ENCODE measurements at regions not wholly inside any gene's neighbourhood (a gene's known extent, or its start where the extent isn't known, plus 50 kb on each side); places are given as distances from the start of the nearest gene placed in this dataset.

DNA sequence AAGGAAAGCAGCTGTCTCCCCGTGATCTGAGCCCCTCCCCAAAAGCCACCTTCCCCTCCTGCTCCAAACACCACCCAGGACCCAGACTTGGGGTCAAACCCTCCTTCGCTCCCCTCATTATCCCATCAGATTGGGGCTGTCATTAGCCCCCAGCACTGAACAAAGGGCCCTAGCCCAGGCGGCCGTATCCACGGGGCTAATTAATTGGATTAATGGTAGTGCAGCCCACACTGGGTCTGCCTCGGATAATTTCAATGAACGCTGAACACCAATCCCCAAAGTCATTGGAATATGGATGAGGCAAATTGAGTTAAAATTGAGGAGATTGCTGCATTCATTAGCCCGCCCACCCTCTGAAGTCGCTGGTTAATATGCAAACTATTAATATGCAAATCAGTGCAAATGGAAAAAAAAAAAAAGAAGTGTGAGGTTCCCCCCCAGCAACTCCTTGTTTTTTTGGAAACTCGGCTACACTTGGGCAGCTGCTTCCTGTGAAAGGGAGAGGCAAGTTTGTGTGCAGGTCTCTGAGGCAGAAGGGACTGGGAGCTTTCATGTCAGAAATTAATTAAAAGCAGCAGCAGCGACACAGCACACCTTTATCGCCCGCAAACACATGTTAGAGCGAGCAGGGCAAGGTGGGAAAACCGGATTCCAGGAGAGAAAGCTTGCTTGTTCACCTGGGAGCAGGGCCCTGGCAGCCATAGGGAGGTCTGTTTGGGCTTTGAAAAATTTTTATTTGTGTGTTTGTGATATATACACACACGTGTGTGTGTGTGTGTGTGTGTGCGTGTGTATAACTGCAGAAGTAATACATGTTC is 517.8 kb downstream of the MIAT start:
- TF ChIP-seq, protein P1, sequence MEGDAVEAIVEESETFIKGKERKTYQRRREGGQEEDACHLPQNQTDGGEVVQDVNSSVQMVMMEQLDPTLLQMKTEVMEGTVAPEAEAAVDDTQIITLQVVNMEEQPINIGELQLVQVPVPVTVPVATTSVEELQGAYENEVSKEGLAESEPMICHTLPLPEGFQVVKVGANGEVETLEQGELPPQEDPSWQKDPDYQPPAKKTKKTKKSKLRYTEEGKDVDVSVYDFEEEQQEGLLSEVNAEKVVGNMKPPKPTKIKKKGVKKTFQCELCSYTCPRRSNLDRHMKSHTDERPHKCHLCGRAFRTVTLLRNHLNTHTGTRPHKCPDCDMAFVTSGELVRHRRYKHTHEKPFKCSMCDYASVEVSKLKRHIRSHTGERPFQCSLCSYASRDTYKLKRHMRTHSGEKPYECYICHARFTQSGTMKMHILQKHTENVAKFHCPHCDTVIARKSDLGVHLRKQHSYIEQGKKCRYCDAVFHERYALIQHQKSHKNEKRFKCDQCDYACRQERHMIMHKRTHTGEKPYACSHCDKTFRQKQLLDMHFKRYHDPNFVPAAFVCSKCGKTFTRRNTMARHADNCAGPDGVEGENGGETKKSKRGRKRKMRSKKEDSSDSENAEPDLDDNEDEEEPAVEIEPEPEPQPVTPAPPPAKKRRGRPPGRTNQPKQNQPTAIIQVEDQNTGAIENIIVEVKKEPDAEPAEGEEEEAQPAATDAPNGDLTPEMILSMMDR (IDR thresholded peaks at IDR 0.05; ENCODE audit: low read depth, low read length): no peak
- TF ChIP-seq EZH2phosphoT487 (IDR thresholded peaks at IDR 0.05; ENCODE audit: low read depth): no peak
